GM19397 (cell line): ENCODE measurements at regions not wholly inside any gene's neighbourhood (a gene's known extent, or its start where the extent isn't known, plus 50 kb on each side); places are given as distances from the start of the nearest gene placed in this dataset.
A peak's percentile ranks its signal among the peaks of the same experiment; 100 is the strongest.
"Not testable (repeated sequence)": the region's sequence is repeated elsewhere in the genome, so short reads cannot be mapped to it uniquely, and the experiment has no call there.

Source experiments
- ATAC-seq: cut with Tn5 transposase; IDR thresholded peaks from one replicate; pipeline ENCODE4 v1.9.1; 2021; ENCODE audit warnings: mild to moderate bottlenecking, moderate library complexity; ENCODE audit not compliant: unreplicated experiment

- no peak for ATAC-seq
Measured at GRCh38 chr12:40431169-40431568, 206.4 kb downstream of the LRRK2 start.

- no peak for ATAC-seq
Measured at GRCh38 chr12:40435251-40435650, 210.5 kb downstream of the LRRK2 start.

- ATAC-seq = no peak
Measured at GRCh38 chr12:40435951-40436350, 211.2 kb downstream of the LRRK2 start.

GRCh38 chr12:40436564-40436963, 211.8 kb downstream of the LRRK2 start:
- ATAC-seq = no peak

- ATAC-seq = no peak
Measured at GRCh38 chr12:40439771-40440492, 215.1 kb downstream of the LRRK2 start.

GRCh38 chr12:40444174-40444573, 219.4 kb downstream of the LRRK2 start:
- no peak for ATAC-seq

GRCh38 chr12:40446385-40446784, 221.6 kb downstream of the LRRK2 start:
- no peak for ATAC-seq

- ATAC-seq = not testable (repeated sequence)
Measured at GRCh38 chr12:40448523-40448922, 223.7 kb downstream of the LRRK2 start.

GRCh38 chr12:40451661-40452060, 226.9 kb downstream of the LRRK2 start:
- no peak for ATAC-seq

- ATAC-seq = no peak
Measured at GRCh38 chr12:40464121-40464520, 228.1 kb upstream of the CNTN1 start.

- ATAC-seq = no peak
Measured at GRCh38 chr12:40469736-40470135, 222.5 kb upstream of the CNTN1 start.

GRCh38 chr12:40473962-40474361, 218.3 kb upstream of the CNTN1 start:
- no peak for ATAC-seq

- ATAC-seq = no peak
Measured at GRCh38 chr12:40474630-40475029, 217.6 kb upstream of the CNTN1 start.

GRCh38 chr12:40499856-40500255, 192.4 kb upstream of the CNTN1 start:
- no peak for ATAC-seq

GRCh38 chr12:40502322-40502721, 189.9 kb upstream of the CNTN1 start:
- no peak for ATAC-seq

- ATAC-seq = no peak
Measured at GRCh38 chr12:40505327-40505726, 186.9 kb upstream of the CNTN1 start.

GRCh38 chr12:40508421-40508820, 183.8 kb upstream of the CNTN1 start:
- no peak for ATAC-seq

- ATAC-seq = no peak
Measured at GRCh38 chr12:40511341-40511740, 180.9 kb upstream of the CNTN1 start.

- ATAC-seq = peak; percentile 50
Measured at GRCh38 chr12:40515041-40515816, 177.0 kb upstream of the CNTN1 start.

- ATAC-seq = no peak
Measured at GRCh38 chr12:40522837-40523236, 169.4 kb upstream of the CNTN1 start.

- ATAC-seq = no peak
Measured at GRCh38 chr12:40525054-40525453, 167.2 kb upstream of the CNTN1 start.

- no peak for ATAC-seq
Measured at GRCh38 chr12:40534828-40535227, 157.4 kb upstream of the CNTN1 start.
